ENCODE measurements at regions not wholly inside any gene's neighbourhood (a gene's known extent, or its start where the extent isn't known, plus 50 kb on each side); places are given as distances from the start of the nearest gene placed in this dataset.

DNA sequence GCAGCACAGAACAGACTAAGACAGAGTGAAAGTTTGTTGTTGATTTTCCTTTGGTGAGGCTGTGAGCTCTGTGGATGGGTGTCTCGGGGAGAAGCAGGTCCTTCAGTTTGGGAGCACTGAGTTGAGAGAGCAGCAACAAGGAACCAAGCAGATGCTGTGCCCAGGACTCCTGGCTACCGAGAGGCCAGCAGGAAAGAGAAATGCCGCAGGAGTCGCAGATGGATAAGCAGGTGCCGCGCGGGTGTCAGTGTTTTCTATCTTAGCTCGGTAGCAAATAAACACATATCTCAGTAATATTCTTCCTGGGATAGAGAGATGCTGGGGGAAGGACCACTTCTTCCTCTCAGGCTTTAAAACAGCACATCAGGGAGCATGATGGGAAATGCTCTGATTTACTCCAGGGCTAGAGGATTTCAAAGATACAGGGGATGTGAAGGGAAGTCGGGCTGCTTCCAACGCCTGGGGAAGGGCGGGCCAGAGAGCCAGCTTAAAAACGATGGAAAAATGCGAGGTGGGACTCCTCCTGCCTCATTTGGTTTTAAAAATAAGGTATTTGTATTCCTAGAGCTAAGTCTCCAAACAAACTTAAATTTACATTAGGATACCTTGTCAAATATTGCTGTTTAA lies 470.7 kb upstream of the B3GAT1 start:
- no peak for DNase-seq (ENCODE audit: low read depth, low spot score)
- ChIA-PET RAD21 (ENCODE audit: low non-redundant PET in 1 of 2, low total read pairs in 2 of 2, uncharacterized antibody in 2 of 2, unreplicated experiment in 2 of 2) (no interaction called here), CTCF (no interaction called here), POLR2A (no interaction called here)
- Histone ChIP-seq H3K9me3 (ENCODE audit: control insufficient read depth in 1 of 2, insufficient read depth in 1 of 2, low read depth in 1 of 2, low read length in 2 of 2) (no peaks in the 10 kb centered on the region), H3K36me3 (ENCODE audit: control insufficient read depth in 1 of 2, insufficient read depth in 2 of 2, low read length in 2 of 2) (no peaks in the 10 kb centered on the region), H3K9ac (ENCODE audit: low read length) (no peak overlapping the region), H3K79me2 (ENCODE audit: insufficient read depth, low read length) (no peaks in the 10 kb centered on the region), H3K4me1 (ENCODE audit: control insufficient read depth in 1 of 2, insufficient read depth in 2 of 2, low read length in 2 of 2) (no peaks in the 10 kb centered on the region), H3K9me2 (ENCODE audit: insufficient read depth) (no peaks in the 10 kb centered on the region), H3K4me2 (ENCODE audit: low read length) (no peak overlapping the region), H4K20me1 (ENCODE audit: insufficient read depth) (no peaks in the 10 kb centered on the region), H3K27ac (ENCODE audit: low read depth, low read length) (no peak overlapping the region), H2AFZ (ENCODE audit: low read depth, low read length, poor library complexity, severe bottlenecking) (no peak overlapping the region), H3K4me3 (replicated peaks in 1 of 2; ENCODE audit: low read depth in 1 of 2, low read length in 2 of 2) (no peak overlapping the region), H3K27me3 (ENCODE audit: insufficient read depth, low read length) (peaks cover 68% of the 10 kb centered on the region)
- BruUV-seq (replicated peaks): no TSS peak
- no peak for ATAC-seq
- intact Hi-C loops (cut with micrococcal nuclease): no loop called here
- TF ChIP-seq POLR2AphosphoS5 (IDR thresholded peaks at IDR 0.05; ENCODE audit: low read depth, low read length) (no peak), CEBPB (IDR thresholded peaks at IDR 0.05; ENCODE audit: low read depth) (no peak), CBX3 (IDR thresholded peaks at IDR 0.05; ENCODE audit: low read depth) (no peak), EZH2phosphoT487 (IDR thresholded peaks at IDR 0.05; ENCODE audit: borderline replicate concordance) (no peak), RAD21 (IDR thresholded peaks at IDR 0.05; ENCODE audit: low read depth) (no peak), TCF7L2 (IDR thresholded peaks at IDR 0.05; ENCODE audit: borderline replicate concordance, extremely low read depth, insufficient read depth, insufficient read length) (no peak), SIN3A (IDR thresholded peaks at IDR 0.05; ENCODE audit: low read depth) (no peak), YY1 (IDR thresholded peaks at IDR 0.05; ENCODE audit: extremely low read depth, insufficient replicate concordance, low read depth, low read length) (no peak), POLR2A (IDR thresholded peaks at IDR 0.05; ENCODE audit: borderline replicate concordance, extremely low read depth, insufficient read depth, insufficient read length) (no peak), FOSL1 (IDR thresholded peaks at IDR 0.05; ENCODE audit: low read depth) (no peak), ZFX (IDR thresholded peaks at IDR 0.05) (no peak)
- TF ChIP-seq, protein P1, sequence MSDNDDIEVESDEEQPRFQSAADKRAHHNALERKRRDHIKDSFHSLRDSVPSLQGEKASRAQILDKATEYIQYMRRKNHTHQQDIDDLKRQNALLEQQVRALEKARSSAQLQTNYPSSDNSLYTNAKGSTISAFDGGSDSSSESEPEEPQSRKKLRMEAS (IDR thresholded peaks at IDR 0.05): no peak
- TF ChIP-seq, protein P2, sequence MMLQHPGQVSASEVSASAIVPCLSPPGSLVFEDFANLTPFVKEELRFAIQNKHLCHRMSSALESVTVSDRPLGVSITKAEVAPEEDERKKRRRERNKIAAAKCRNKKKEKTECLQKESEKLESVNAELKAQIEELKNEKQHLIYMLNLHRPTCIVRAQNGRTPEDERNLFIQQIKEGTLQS (IDR thresholded peaks at IDR 0.05): no peak
- TF ChIP-seq, protein P3, sequence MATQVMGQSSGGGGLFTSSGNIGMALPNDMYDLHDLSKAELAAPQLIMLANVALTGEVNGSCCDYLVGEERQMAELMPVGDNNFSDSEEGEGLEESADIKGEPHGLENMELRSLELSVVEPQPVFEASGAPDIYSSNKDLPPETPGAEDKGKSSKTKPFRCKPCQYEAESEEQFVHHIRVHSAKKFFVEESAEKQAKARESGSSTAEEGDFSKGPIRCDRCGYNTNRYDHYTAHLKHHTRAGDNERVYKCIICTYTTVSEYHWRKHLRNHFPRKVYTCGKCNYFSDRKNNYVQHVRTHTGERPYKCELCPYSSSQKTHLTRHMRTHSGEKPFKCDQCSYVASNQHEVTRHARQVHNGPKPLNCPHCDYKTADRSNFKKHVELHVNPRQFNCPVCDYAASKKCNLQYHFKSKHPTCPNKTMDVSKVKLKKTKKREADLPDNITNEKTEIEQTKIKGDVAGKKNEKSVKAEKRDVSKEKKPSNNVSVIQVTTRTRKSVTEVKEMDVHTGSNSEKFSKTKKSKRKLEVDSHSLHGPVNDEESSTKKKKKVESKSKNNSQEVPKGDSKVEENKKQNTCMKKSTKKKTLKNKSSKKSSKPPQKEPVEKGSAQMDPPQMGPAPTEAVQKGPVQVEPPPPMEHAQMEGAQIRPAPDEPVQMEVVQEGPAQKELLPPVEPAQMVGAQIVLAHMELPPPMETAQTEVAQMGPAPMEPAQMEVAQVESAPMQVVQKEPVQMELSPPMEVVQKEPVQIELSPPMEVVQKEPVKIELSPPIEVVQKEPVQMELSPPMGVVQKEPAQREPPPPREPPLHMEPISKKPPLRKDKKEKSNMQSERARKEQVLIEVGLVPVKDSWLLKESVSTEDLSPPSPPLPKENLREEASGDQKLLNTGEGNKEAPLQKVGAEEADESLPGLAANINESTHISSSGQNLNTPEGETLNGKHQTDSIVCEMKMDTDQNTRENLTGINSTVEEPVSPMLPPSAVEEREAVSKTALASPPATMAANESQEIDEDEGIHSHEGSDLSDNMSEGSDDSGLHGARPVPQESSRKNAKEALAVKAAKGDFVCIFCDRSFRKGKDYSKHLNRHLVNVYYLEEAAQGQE (IDR thresholded peaks at IDR 0.05; ENCODE audit: low read depth): no peak
- TF ChIP-seq, protein P4, sequence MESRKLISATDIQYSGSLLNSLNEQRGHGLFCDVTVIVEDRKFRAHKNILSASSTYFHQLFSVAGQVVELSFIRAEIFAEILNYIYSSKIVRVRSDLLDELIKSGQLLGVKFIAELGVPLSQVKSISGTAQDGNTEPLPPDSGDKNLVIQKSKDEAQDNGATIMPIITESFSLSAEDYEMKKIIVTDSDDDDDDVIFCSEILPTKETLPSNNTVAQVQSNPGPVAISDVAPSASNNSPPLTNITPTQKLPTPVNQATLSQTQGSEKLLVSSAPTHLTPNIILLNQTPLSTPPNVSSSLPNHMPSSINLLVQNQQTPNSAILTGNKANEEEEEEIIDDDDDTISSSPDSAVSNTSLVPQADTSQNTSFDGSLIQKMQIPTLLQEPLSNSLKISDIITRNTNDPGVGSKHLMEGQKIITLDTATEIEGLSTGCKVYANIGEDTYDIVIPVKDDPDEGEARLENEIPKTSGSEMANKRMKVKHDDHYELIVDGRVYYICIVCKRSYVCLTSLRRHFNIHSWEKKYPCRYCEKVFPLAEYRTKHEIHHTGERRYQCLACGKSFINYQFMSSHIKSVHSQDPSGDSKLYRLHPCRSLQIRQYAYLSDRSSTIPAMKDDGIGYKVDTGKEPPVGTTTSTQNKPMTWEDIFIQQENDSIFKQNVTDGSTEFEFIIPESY (IDR thresholded peaks at IDR 0.05; ENCODE audit: extremely low read depth, insufficient replicate concordance, low read length): no peak

All from HCT116 (cell line).